HepG2 (cell line): ENCODE measurements at regions not wholly inside any gene's neighbourhood (a gene's known extent, or its start where the extent isn't known, plus 50 kb on each side); places are given as distances from the start of the nearest gene placed in this dataset.
A peak's percentile ranks its signal among the peaks of the same experiment; 100 is the strongest.
"Not testable (repeated sequence)": the region's sequence is repeated elsewhere in the genome, so short reads cannot be mapped to it uniquely, and the experiment has no call there.

Experiments used
- ATAC-seq: fragments of 200-7000 bp; cut with Tn5 transposase; 3 replicates; pipeline ENCODE4 v1.9.1; 2020; ENCODE audit warnings: mild to moderate bottlenecking, moderate library complexity
- BruUV-seq: library from RNA; stranded (reverse); fragments of 400-500 nt; replicated peaks from 2 replicates; lab custom pipeline; 2021; lab: Mats Ljungman, UMichigan
- CTCF ChIA-PET: fragments of 300-600 bp; formaldehyde crosslinking; extraction: SDS; loops from one replicate; lab custom pipeline; 2021; ENCODE audit warnings: low total read pairs, inconsistent platforms, low intra/inter-chr PET ratio; lab: Yijun Ruan, JAX
- POLR2A ChIA-PET: fragments of 350-600 bp; sonication (Branson Sonifier 250); formaldehyde crosslinking; loops from one replicate; lab custom pipeline; 2020; ENCODE audit warnings: antibody characterized with exemption, inconsistent platforms; lab: Yijun Ruan, JAX
- DNase-seq: peaks from one replicate; pipeline ENCODE4 v3.0.0-alpha.2; 2015; ENCODE audit warnings: low spot score
- FAIRE-seq: peaks from 3 replicates; lab custom pipeline; 2011; peaks lifted over from hg19 to GRCh38; lab: Jason Lieb, UNC
- H2AFZ ChIP-seq: one replicate; pipeline ENCODE4 v1.6.1; 2011; ENCODE audit warnings: low read length, inconsistent platforms
- H3K27ac ChIP-seq: fragments of 300-600 bp; 3 replicates; pipeline ENCODE4 v1.8.0; 2011; ENCODE audit warnings: mixed run types, mild to moderate bottlenecking, mixed read lengths, low read length, inconsistent platforms; ENCODE audit not compliant: insufficient read depth; ENCODE audit errors: extremely low read length
- H3K27me3 ChIP-seq, 2 experiments: fragments of 200-600 bp in 1 of 2; 2 replicates in 1 of 2; 3 replicates in 1 of 2; pipeline versions ENCODE4 v1.6.0 to v1.8.0; 2011; ENCODE audit warnings: low read length in 2 of 2, mild to moderate bottlenecking in 2 of 2, moderate library complexity in 2 of 2, inconsistent platforms in 1 of 2; ENCODE audit not compliant: insufficient read depth in 2 of 2, control insufficient read depth in 1 of 2
- H3K36me3 ChIP-seq, 2 experiments: fragments of 200-600 bp in 1 of 2; replicated peaks in 1 of 2; 2 replicates in 1 of 2; 3 replicates in 1 of 2; pipeline versions ENCODE4 v1.5.1 to v1.8.0; 2011; ENCODE audit warnings: low read length in 2 of 2, inconsistent platforms in 1 of 2; ENCODE audit not compliant: insufficient read depth in 2 of 2, control insufficient read depth in 1 of 2
- H3K4me1 ChIP-seq: 2 replicates; pipeline ENCODE4 v1.5.1; 2012; ENCODE audit warnings: low read length, inconsistent platforms; ENCODE audit not compliant: insufficient read depth
- H3K4me2 ChIP-seq: 2 replicates; pipeline ENCODE4 v1.6.0; 2011; ENCODE audit warnings: low read depth, low read length, inconsistent platforms
- H3K4me3 ChIP-seq, 3 experiments: fragments of 200-600 bp in 1 of 3; sonication (generic), shearing (Covaris generic) in 1 of 3; replicated peaks in 1 of 3; 2 replicates each; pipeline ENCODE4 v1.5.1; 2011 to 2016; ENCODE audit warnings: low read length in 3 of 3, inconsistent platforms in 2 of 3, low read depth in 2 of 3, mild to moderate bottlenecking in 2 of 3, control low read depth in 1 of 3, mixed read lengths in 1 of 3; ENCODE audit not compliant: insufficient read depth in 1 of 3
- H3K79me2 ChIP-seq: one replicate; pipeline ENCODE4 v1.6.1; 2011; ENCODE audit warnings: low read length, inconsistent platforms; ENCODE audit not compliant: insufficient read depth
- H3K9ac ChIP-seq: 2 replicates; pipeline ENCODE4 v1.6.0; 2011; ENCODE audit warnings: mild to moderate bottlenecking, low read depth, low read length, inconsistent platforms; ENCODE audit not compliant: insufficient read depth
- H3K9me3 ChIP-seq: 2 replicates; pipeline ENCODE4 v1.5.1; 2012; ENCODE audit warnings: mild to moderate bottlenecking, low read length
- H4K20me1 ChIP-seq: 2 replicates; pipeline ENCODE4 v1.6.0; 2011; ENCODE audit warnings: inconsistent platforms, mild to moderate bottlenecking, low read length, moderate library complexity; ENCODE audit not compliant: insufficient read depth
- WGBS: methylation state at CpG from one replicate; pipeline ENCODE4 v1.1.6; 2017; ENCODE audit warnings: low lambda C conversion rate; 5-methylcytosine and 5-hydroxymethylcytosine counted together
- in situ Hi-C: cut with HindIII; loops from 2 replicates; pipeline ENCODE4 v1.10.0; 2017; ENCODE audit warnings: low pct_unique_long_range_greater_than_20kb; ENCODE audit not compliant: extremely low pct_ligation_motif_present
- intact Hi-C: fragments of 100-400 bp; cut with micrococcal nuclease; formaldehyde crosslinking; loops from one replicate; pipeline ENCODE4 v1.10.0; 2022; ENCODE audit not compliant: unreplicated experiment

DNA sequence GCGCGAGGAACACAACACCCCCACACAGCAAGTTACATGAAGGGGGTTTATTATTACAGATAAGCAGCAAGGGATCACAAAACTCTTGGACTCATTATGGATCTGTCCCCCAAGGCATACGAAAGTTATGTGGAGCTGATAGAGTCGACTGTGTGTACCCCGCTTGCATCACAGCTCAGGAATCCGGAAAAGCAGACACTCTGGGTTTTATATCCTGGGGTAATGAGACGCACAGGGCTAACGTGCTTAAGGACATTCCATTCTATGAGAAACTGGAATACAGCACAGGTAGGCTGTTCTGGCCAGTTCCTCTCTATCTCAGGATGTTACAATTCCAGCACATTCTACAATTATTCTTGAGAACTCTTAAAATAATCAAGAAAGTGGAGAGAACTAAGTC is 401.4 kb downstream of the RPIA start:
- H3K27ac ChIP-seq, H3K4me3 ChIP-seq, in situ Hi-C loops, H3K79me2 ChIP-seq, ATAC-seq, H3K4me1 ChIP-seq, H3K4me2 ChIP-seq, BruUV-seq, DNase-seq, CTCF ChIA-PET, H3K36me3 ChIP-seq, H3K27me3 ChIP-seq, H2AFZ ChIP-seq, H3K9ac ChIP-seq, H3K9me3 ChIP-seq, POLR2A ChIA-PET, H4K20me1 ChIP-seq, FAIRE-seq, intact Hi-C loops: not testable (repeated sequence)
- WGBS: 18% methylated on average over 8 of the region's 8 CpGs

DNA sequence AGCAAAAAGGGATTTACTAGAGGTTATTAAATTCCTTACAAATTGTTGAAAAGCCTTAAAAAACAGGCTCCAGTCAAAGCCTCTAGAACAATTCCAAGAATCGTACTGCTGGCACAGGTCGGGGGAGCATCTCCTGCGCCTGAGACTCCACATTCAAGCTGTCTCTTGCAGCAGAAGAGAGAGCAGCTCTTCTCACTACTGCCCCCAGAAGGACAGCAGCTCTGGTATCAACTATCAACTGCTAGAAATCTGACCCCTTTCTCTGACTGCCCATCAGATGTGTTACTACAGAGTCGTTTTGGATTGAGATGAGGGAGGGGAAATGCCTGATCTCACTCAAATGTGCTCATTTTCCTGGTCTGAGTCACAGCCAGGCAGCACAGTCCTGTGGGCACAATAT is 403.6 kb downstream of the RPIA start:
- H3K4me3 ChIP-seq, FAIRE-seq, ATAC-seq, H3K4me2 ChIP-seq, DNase-seq, intact Hi-C loops, POLR2A ChIA-PET, H3K27me3 ChIP-seq, H2AFZ ChIP-seq, H3K36me3 ChIP-seq, H3K9me3 ChIP-seq, H3K4me1 ChIP-seq, H3K9ac ChIP-seq, H3K79me2 ChIP-seq, BruUV-seq, H4K20me1 ChIP-seq, CTCF ChIA-PET, in situ Hi-C loops, H3K27ac ChIP-seq: not testable (repeated sequence)
- 6% methylated on average over 3 of the region's 4 CpGs for WGBS

DNA sequence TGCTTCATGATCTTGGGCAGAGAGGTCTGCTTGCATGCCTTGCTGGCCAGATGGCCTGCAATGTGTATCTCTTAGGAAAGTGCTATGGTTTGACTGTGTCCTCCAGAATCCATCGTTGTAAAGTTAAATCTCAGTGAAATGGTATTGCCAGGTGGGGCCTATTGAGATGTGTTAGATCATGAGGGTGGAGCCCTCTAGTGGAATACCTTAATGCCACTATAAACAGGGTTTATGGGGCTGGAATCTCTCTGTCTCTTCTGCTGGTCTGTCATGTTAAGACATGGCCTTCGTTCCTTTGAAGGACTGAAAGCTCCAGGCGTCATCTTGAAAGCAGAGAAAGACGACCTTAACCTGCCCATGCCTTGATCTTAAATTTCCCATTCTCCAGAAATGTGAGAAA is 411.1 kb downstream of the RPIA start:
- FAIRE-seq, H4K20me1 ChIP-seq, H3K27ac ChIP-seq, H3K9me3 ChIP-seq, in situ Hi-C loops, H3K4me2 ChIP-seq, H3K4me1 ChIP-seq, H2AFZ ChIP-seq, H3K79me2 ChIP-seq, H3K27me3 ChIP-seq, intact Hi-C loops, CTCF ChIA-PET, H3K4me3 ChIP-seq, H3K36me3 ChIP-seq, BruUV-seq, DNase-seq, POLR2A ChIA-PET, H3K9ac ChIP-seq: not testable (repeated sequence)
- WGBS: 0% methylated on average over 1 of the region's 4 CpGs
- peak; percentile 59; the same call in 2 of the 3 replicates for ATAC-seq

DNA sequence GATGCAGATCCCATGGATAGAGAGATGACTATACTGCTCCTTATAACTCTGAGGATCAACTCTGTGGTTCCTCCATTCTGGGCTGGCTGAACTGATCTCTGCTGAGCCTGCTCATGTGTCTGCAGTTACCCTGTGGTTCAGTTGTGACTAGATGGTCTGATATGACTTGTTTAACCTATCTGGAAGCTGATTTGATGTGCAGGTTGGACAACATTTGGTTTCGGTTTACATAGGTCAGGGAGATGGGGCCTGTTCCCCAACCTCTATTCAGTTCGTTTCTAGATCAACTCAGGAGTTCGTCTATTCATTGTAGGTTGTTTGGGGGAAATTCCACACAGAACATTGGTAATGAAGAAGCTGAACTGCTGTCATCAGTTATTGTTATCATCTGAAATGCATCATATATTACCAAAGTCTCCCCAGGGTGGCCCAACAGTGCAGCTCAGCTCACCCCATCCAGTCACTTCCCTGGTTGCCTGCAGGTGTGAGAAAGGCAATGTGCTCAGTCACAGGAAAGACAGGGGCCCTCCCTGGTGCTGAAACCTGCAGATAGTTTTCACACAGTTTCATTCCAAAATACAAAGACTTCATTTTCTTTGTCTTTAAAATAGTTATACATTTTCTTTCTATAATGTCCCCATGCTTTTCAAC is 415.0 kb downstream of the RPIA start:
- H3K36me3 ChIP-seq, H3K27ac ChIP-seq, DNase-seq, FAIRE-seq, BruUV-seq, intact Hi-C loops, H3K9ac ChIP-seq, H3K4me1 ChIP-seq, H3K4me3 ChIP-seq, H4K20me1 ChIP-seq, POLR2A ChIA-PET, CTCF ChIA-PET, in situ Hi-C loops, H3K79me2 ChIP-seq, H3K9me3 ChIP-seq, H3K4me2 ChIP-seq, H3K27me3 ChIP-seq, ATAC-seq, H2AFZ ChIP-seq: not testable (repeated sequence)
- no CpG with 5 or more reads among the region's 3 CpGs for WGBS
